SU-DHL-6 (cell line): ENCODE measurements at regions not wholly inside any gene's neighbourhood (a gene's known extent, or its start where the extent isn't known, plus 50 kb on each side); places are given as distances from the start of the nearest gene placed in this dataset.
A peak's percentile ranks its signal among the peaks of the same experiment; 100 is the strongest.
"Not testable (repeated sequence)": the region's sequence is repeated elsewhere in the genome, so short reads cannot be mapped to it uniquely, and the experiment has no call there.

Experiments used
- H2AFZ ChIP-seq: fragments of 200-600 bp; sonication (generic); 2 replicates; pipeline ENCODE4 v1.6.1; 2014; ENCODE audit warnings: low read depth, mild to moderate bottlenecking, moderate library complexity, mixed read lengths, antibody characterized with exemption, low read length; ENCODE audit not compliant: severe bottlenecking
- H3F3A ChIP-seq: fragments of 200-600 bp; shearing (Covaris generic); 2 replicates; pipeline ENCODE4 v1.6.0; 2016; ENCODE audit warnings: antibody characterized with exemption, mild to moderate bottlenecking; ENCODE audit not compliant: insufficient read depth
- H3K27ac ChIP-seq: fragments of 200-600 bp; sonication (generic); 2 replicates; pipeline ENCODE4 v1.5.1; 2016; ENCODE audit warnings: low read depth, mild to moderate bottlenecking, low read length, moderate library complexity, mixed read lengths
- H3K27me3 ChIP-seq: fragments of 200-600 bp; sonication (generic), shearing (Covaris generic); 2 replicates; pipeline ENCODE4 v1.6.0; 2014; ENCODE audit warnings: mild to moderate bottlenecking, low read length
- H3K36me3 ChIP-seq: fragments of 200-600 bp; sonication (generic); 2 replicates; pipeline ENCODE4 v1.6.1; 2014; ENCODE audit warnings: mild to moderate bottlenecking, low read length, mixed read lengths
- H3K4me2 ChIP-seq: fragments of 300-600, 200-600 bp; shearing (Covaris generic), sonication (generic); 2 replicates; pipeline ENCODE4 v1.6.0; 2014; ENCODE audit warnings: low read length, low read depth, mild to moderate bottlenecking; ENCODE audit not compliant: poor library complexity, severe bottlenecking
- H3K4me3 ChIP-seq: fragments of 200-600 bp; sonication (generic); 2 replicates; pipeline ENCODE4 v1.5.1; 2014; ENCODE audit warnings: antibody characterized with exemption, low read length, mild to moderate bottlenecking, mixed read lengths; ENCODE audit not compliant: insufficient read depth, poor library complexity, severe bottlenecking
- H3K79me2 ChIP-seq: fragments of 200-600 bp; sonication (generic); 2 replicates; pipeline ENCODE4 v1.6.1; 2014; ENCODE audit warnings: mild to moderate bottlenecking, low read length, moderate library complexity; ENCODE audit not compliant: insufficient read depth
- H3K9ac ChIP-seq: fragments of 200-600 bp; sonication (generic); 2 replicates; pipeline ENCODE4 v1.7.0; 2014; ENCODE audit warnings: mild to moderate bottlenecking, low read length
- H3K9me2 ChIP-seq: fragments of 200-600 bp; sonication (generic); replicated peaks from 2 replicates; pipeline ENCODE4 v1.6.1; 2014; ENCODE audit warnings: low read length; ENCODE audit not compliant: insufficient read depth
- H3K9me3 ChIP-seq: fragments of 200-600 bp; sonication (generic); 2 replicates; pipeline ENCODE4 v1.6.1; 2014; ENCODE audit warnings: low read length, mixed read lengths; ENCODE audit not compliant: insufficient read depth
- H4K20me1 ChIP-seq: fragments of 200-600 bp; sonication (generic); 2 replicates; pipeline ENCODE4 v1.6.1; 2014; ENCODE audit warnings: low read depth, mild to moderate bottlenecking, antibody characterized with exemption, low read length, moderate library complexity, mixed read lengths
- CTCF ChIP-seq: fragments of 200-600 bp; sonication (generic); IDR thresholded peaks from one replicate; pipeline ENCODE4 v1.5.1; 2017; ENCODE audit warnings: antibody characterized with exemption, mild to moderate bottlenecking, low read length, moderate library complexity; ENCODE audit not compliant: insufficient read depth, poor library complexity, severe bottlenecking
- EZH2phosphoT487 ChIP-seq: fragments of 200-600 bp; sonication (generic), shearing (Covaris generic); conservative IDR thresholded peaks from 2 replicates; pipeline ENCODE4 v1.6.1; 2018; ENCODE audit warnings: mild to moderate bottlenecking, antibody characterized with exemption, low read length, moderate library complexity, mixed read lengths

- Histone ChIP-seq H3K27me3 (no peaks in the 10 kb centered on the region), H3K27ac (no peak overlapping the region), H3K4me3 (no peak overlapping the region), H3K79me2 (no peaks in the 10 kb centered on the region), H2AFZ (no peak overlapping the region), H3K9me2 (no peaks in the 10 kb centered on the region), H3K9ac (no peak overlapping the region), H3K4me2 (no peak overlapping the region), H3F3A (no peaks in the 10 kb centered on the region), H4K20me1 (no peaks in the 10 kb centered on the region), H3K36me3 (no peaks in the 10 kb centered on the region), H3K9me3 (no peaks in the 10 kb centered on the region)
- no peak for TF ChIP-seq EZH2phosphoT487
- no peak for TF ChIP-seq CTCF
These were observed 94.3 kb upstream of the PABPC3 start for GRCh38 chr13:25001476-25002206.

- H4K20me1 ChIP-seq, H3K27ac ChIP-seq, H3K4me2 ChIP-seq, H3K27me3 ChIP-seq, H3F3A ChIP-seq, H3K9me2 ChIP-seq, H3K9me3 ChIP-seq, H3K79me2 ChIP-seq, H3K9ac ChIP-seq, H3K36me3 ChIP-seq, H3K4me3 ChIP-seq, H2AFZ ChIP-seq: not testable (repeated sequence)
These were observed 93.6 kb upstream of the PABPC3 start for GRCh38 chr13:25002311-25002710.

- not testable (repeated sequence) for H3K27me3 ChIP-seq, H2AFZ ChIP-seq, H3K79me2 ChIP-seq, H3K27ac ChIP-seq, H3K36me3 ChIP-seq, H3K4me3 ChIP-seq, H3F3A ChIP-seq, H3K9me3 ChIP-seq, H4K20me1 ChIP-seq, H3K9ac ChIP-seq, H3K9me2 ChIP-seq, H3K4me2 ChIP-seq
These were observed 91.4 kb upstream of the PABPC3 start for GRCh38 chr13:25004489-25004888.

- H3K9ac ChIP-seq, H3K9me2 ChIP-seq, H3K27me3 ChIP-seq, H3K36me3 ChIP-seq, H3K9me3 ChIP-seq, H3F3A ChIP-seq, H3K4me3 ChIP-seq, H3K79me2 ChIP-seq, H2AFZ ChIP-seq, H4K20me1 ChIP-seq, H3K27ac ChIP-seq: not testable (repeated sequence)
- peak overlapping the region; percentile 50 for H3K4me2 ChIP-seq
- TF ChIP-seq CTCF, result peak; percentile 33
These were observed 90.9 kb upstream of the PABPC3 start for GRCh38 chr13:25005050-25005497.

GRCh38 chr13:25007389-25007788, 88.5 kb upstream of the PABPC3 start:
- not testable (repeated sequence) for H3K4me3 ChIP-seq, H3K9me2 ChIP-seq, H2AFZ ChIP-seq, H3K36me3 ChIP-seq, H3K27ac ChIP-seq, H3K9me3 ChIP-seq, H3K79me2 ChIP-seq, H4K20me1 ChIP-seq, H3F3A ChIP-seq, H3K27me3 ChIP-seq, H3K9ac ChIP-seq, H3K4me2 ChIP-seq

GRCh38 chr13:25014398-25014973, 81.5 kb upstream of the PABPC3 start:
- H3K4me2 ChIP-seq, H3K4me3 ChIP-seq, H2AFZ ChIP-seq, H3K27ac ChIP-seq, H4K20me1 ChIP-seq, H3K36me3 ChIP-seq, H3K9me2 ChIP-seq, H3K9ac ChIP-seq, H3K9me3 ChIP-seq, H3K27me3 ChIP-seq, H3F3A ChIP-seq, H3K79me2 ChIP-seq: not testable (repeated sequence)
